ENCODE measurements at regions not wholly inside any gene's neighbourhood (a gene's known extent, or its start where the extent isn't known, plus 50 kb on each side); places are given as distances from the start of the nearest gene placed in this dataset.

- peaks cover 0 to 7% (median 0%) of the 10 kb centered on the region in 3 donors for H3K4me1 Mint-ChIP-seq
- no peaks in the 10 kb centered on the region for H3K27me3 Mint-ChIP-seq
- no peaks in the 10 kb centered on the region for H3K9me3 Mint-ChIP-seq
- DNase-seq, result no peak
- no peaks in the 10 kb centered on the region for H3K36me3 Mint-ChIP-seq
- no peak overlapping the region for H3K27ac Mint-ChIP-seq
- no peak for ATAC-seq (ENCODE audit: low read depth in 2 of 2)
- no peak overlapping the region for H3K4me3 Mint-ChIP-seq
Observed at GRCh38 chr18:73852789-73853549, 294.7 kb downstream of the FBXO15 start.

GRCh38 chr18:73850782-73851181 is 296.9 kb downstream of the FBXO15 start:
- Mint-ChIP-seq H3K4me3 (no peak overlapping the region), H3K27ac (peak overlapping the region in 1 of 6 donors; percentile 45), H3K4me1 (peaks cover 0 to 7% (median 0%) of the 10 kb centered on the region in 3 donors), H3K27me3 (no peaks in the 10 kb centered on the region), H3K9me3 (no peaks in the 10 kb centered on the region), H3K36me3 (no peaks in the 10 kb centered on the region)
- ATAC-seq (ENCODE audit: low read depth in 2 of 2) (no peak), DNase-seq (no peak)

GRCh38 chr18:73848656-73849055 is 299.0 kb downstream of the FBXO15 start:
- peaks cover 0 to 12% (median 0%) of the 10 kb centered on the region in 3 donors for H3K27me3 Mint-ChIP-seq
- ATAC-seq (ENCODE audit: low read depth in 2 of 2) (no peak), DNase-seq (no peak)
- H3K9me3 Mint-ChIP-seq, result no peaks in the 10 kb centered on the region
- peak overlapping the region in 1 of 6 donors; percentile 22 for H3K27ac Mint-ChIP-seq
- peaks cover 0 to 7% (median 0%) of the 10 kb centered on the region in 3 donors for H3K4me1 Mint-ChIP-seq
- H3K4me3 Mint-ChIP-seq, result no peak overlapping the region
- H3K36me3 Mint-ChIP-seq, result no peaks in the 10 kb centered on the region

- H3K27me3 Mint-ChIP-seq, result peaks cover 0 to 12% (median 4%) of the 10 kb centered on the region in 3 donors
- ATAC-seq (ENCODE audit: low read depth in 2 of 2) (no peak), DNase-seq (no peak)
- peaks cover 5 to 6% (median 5%) of the 10 kb centered on the region in 3 donors for H3K4me1 Mint-ChIP-seq
- no peaks in the 10 kb centered on the region for H3K9me3 Mint-ChIP-seq
- H3K4me3 Mint-ChIP-seq, result no peak overlapping the region
- H3K36me3 Mint-ChIP-seq, result no peaks in the 10 kb centered on the region
- H3K27ac Mint-ChIP-seq, result no peak overlapping the region
Observed at GRCh38 chr18:73843455-73843854, 304.2 kb downstream of the FBXO15 start.

- H3K4me1 Mint-ChIP-seq, result peaks cover 5 to 6% (median 5%) of the 10 kb centered on the region in 3 donors
- H3K9me3 Mint-ChIP-seq, result no peaks in the 10 kb centered on the region
- H3K27me3 Mint-ChIP-seq, result peaks cover 0 to 12% (median 4%) of the 10 kb centered on the region in 3 donors
- DNase-seq (peak; percentile 40), ATAC-seq (ENCODE audit: low read depth in 2 of 2) (peak; percentile 54 to 68)
- no peaks in the 10 kb centered on the region for H3K36me3 Mint-ChIP-seq
- peak overlapping the region in 6 of 8 donors; percentile 13 to 69 (median 55) for H3K4me3 Mint-ChIP-seq
- H3K27ac Mint-ChIP-seq, result no peak overlapping the region
Observed at GRCh38 chr18:73842795-73843394, 304.7 kb downstream of the FBXO15 start.

- Mint-ChIP-seq H3K27ac (no peak overlapping the region), H3K9me3 (no peaks in the 10 kb centered on the region), H3K36me3 (no peaks in the 10 kb centered on the region), H3K4me3 (no peak overlapping the region), H3K27me3 (peaks cover 0 to 12% (median 4%) of the 10 kb centered on the region in 3 donors), H3K4me1 (peaks cover 11 to 13% (median 12%) of the 10 kb centered on the region in 3 donors)
- ATAC-seq (ENCODE audit: low read depth in 2 of 2), result no peak
- DNase-seq, result no peak
Observed at GRCh38 chr18:73841661-73842060, 306.0 kb downstream of the FBXO15 start.

- ATAC-seq (ENCODE audit: low read depth in 2 of 2), result no peak
- no peak overlapping the region for H3K4me3 Mint-ChIP-seq
- peaks cover 11 to 13% (median 12%) of the 10 kb centered on the region in 3 donors for H3K4me1 Mint-ChIP-seq
- no peak overlapping the region for H3K27ac Mint-ChIP-seq
- H3K36me3 Mint-ChIP-seq, result no peaks in the 10 kb centered on the region
- no peak for DNase-seq
- peaks cover 0 to 12% (median 4%) of the 10 kb centered on the region in 3 donors for H3K27me3 Mint-ChIP-seq
- no peaks in the 10 kb centered on the region for H3K9me3 Mint-ChIP-seq
Observed at GRCh38 chr18:73840319-73840945, 307.2 kb downstream of the FBXO15 start.

GRCh38 chr18:73839441-73839840 is 308.2 kb downstream of the FBXO15 start:
- Mint-ChIP-seq H3K27me3 (peaks cover 0 to 8% (median 4%) of the 10 kb centered on the region in 3 donors), H3K4me3 (no peak overlapping the region), H3K9me3 (no peaks in the 10 kb centered on the region), H3K27ac (no peak overlapping the region), H3K36me3 (no peaks in the 10 kb centered on the region), H3K4me1 (peaks cover 11 to 13% (median 12%) of the 10 kb centered on the region in 3 donors)
- no peak for DNase-seq
- no peak for ATAC-seq (ENCODE audit: low read depth in 2 of 2)

GRCh38 chr18:73838107-73838506 is 309.5 kb downstream of the FBXO15 start:
- peak overlapping the region in 1 of 6 donors; percentile 69 for H3K27ac Mint-ChIP-seq
- peaks cover 0 to 8% (median 0%) of the 10 kb centered on the region in 3 donors for H3K27me3 Mint-ChIP-seq
- H3K9me3 Mint-ChIP-seq, result no peaks in the 10 kb centered on the region
- DNase-seq (no peak), ATAC-seq (ENCODE audit: low read depth in 2 of 2) (no peak)
- peaks cover 11 to 13% (median 12%) of the 10 kb centered on the region in 3 donors for H3K4me1 Mint-ChIP-seq
- no peak overlapping the region for H3K4me3 Mint-ChIP-seq
- H3K36me3 Mint-ChIP-seq, result no peaks in the 10 kb centered on the region

GRCh38 chr18:73835656-73836364 is 311.8 kb downstream of the FBXO15 start:
- Mint-ChIP-seq H3K4me1 (peaks cover 7 to 8% (median 8%) of the 10 kb centered on the region in 3 donors), H3K27ac (no peak overlapping the region), H3K4me3 (no peak overlapping the region), H3K36me3 (no peaks in the 10 kb centered on the region), H3K27me3 (peaks cover 0 to 4% (median 0%) of the 10 kb centered on the region in 3 donors), H3K9me3 (no peaks in the 10 kb centered on the region)
- DNase-seq (no peak), ATAC-seq (ENCODE audit: low read depth in 2 of 2) (no peak)

- Mint-ChIP-seq H3K27me3 (peaks cover 0 to 4% (median 0%) of the 10 kb centered on the region in 3 donors), H3K27ac (no peak overlapping the region), H3K4me1 (peaks cover 7 to 8% (median 8%) of the 10 kb centered on the region in 3 donors), H3K4me3 (no peak overlapping the region), H3K9me3 (no peaks in the 10 kb centered on the region), H3K36me3 (no peaks in the 10 kb centered on the region)
- no peak for ATAC-seq (ENCODE audit: low read depth in 2 of 2)
- no peak for DNase-seq
Observed at GRCh38 chr18:73835039-73835438, 312.6 kb downstream of the FBXO15 start.

GRCh38 chr18:73831688-73832087 is 315.9 kb downstream of the FBXO15 start:
- no peak for ATAC-seq (ENCODE audit: low read depth in 2 of 2)
- no peak overlapping the region for H3K27ac Mint-ChIP-seq
- H3K27me3 Mint-ChIP-seq, result peaks cover 0 to 4% (median 0%) of the 10 kb centered on the region in 3 donors
- H3K9me3 Mint-ChIP-seq, result no peaks in the 10 kb centered on the region
- no peak overlapping the region for H3K4me3 Mint-ChIP-seq
- peaks cover 0 to 4% (median 0%) of the 10 kb centered on the region in 3 donors for H3K4me1 Mint-ChIP-seq
- DNase-seq, result no peak
- H3K36me3 Mint-ChIP-seq, result no peaks in the 10 kb centered on the region

- no peak for DNase-seq
- Mint-ChIP-seq H3K9me3 (no peaks in the 10 kb centered on the region), H3K27ac (no peak overlapping the region), H3K27me3 (peaks cover 0 to 4% (median 0%) of the 10 kb centered on the region in 3 donors), H3K4me1 (peaks cover 0 to 4% (median 0%) of the 10 kb centered on the region in 3 donors), H3K36me3 (no peaks in the 10 kb centered on the region), H3K4me3 (no peak overlapping the region)
- no peak for ATAC-seq (ENCODE audit: low read depth in 2 of 2)
Observed at GRCh38 chr18:73829146-73829545, 318.5 kb downstream of the FBXO15 start.
